MCF 10A (cell line): ENCODE measurements at regions not wholly inside any gene's neighbourhood (a gene's known extent, or its start where the extent isn't known, plus 50 kb on each side); places are given as distances from the start of the nearest gene placed in this dataset.
"Not testable (repeated sequence)": the region's sequence is repeated elsewhere in the genome, so short reads cannot be mapped to it uniquely, and the experiment has no call there.

Experiments used
- BruUV-seq: library from RNA; stranded (reverse); fragments of 400-500 nt; replicated peaks from 2 replicates; lab custom pipeline; 2021; lab: Mats Ljungman, UMichigan
- CTCF ChIA-PET: fragments of 300-600 bp; sonication (Branson Sonifier 250); formaldehyde crosslinking; extraction: SDS; loops from one replicate; lab custom pipeline; 2021; ENCODE audit warnings: antibody characterized with exemption, inconsistent platforms; lab: Yijun Ruan, JAX
- POLR2A ChIA-PET: fragments of 300-600, 350-650 bp; sonication (Branson Sonifier 250); formaldehyde crosslinking; extraction: SDS; loops from one replicate; lab custom pipeline; 2020; ENCODE audit warnings: antibody characterized with exemption, inconsistent platforms; lab: Yijun Ruan, JAX
- DNase-seq: peaks from one replicate; pipeline ENCODE4 v3.0.0-alpha.2; 2018; ENCODE audit not compliant: unreplicated experiment
- H3K27ac Mint-ChIP-seq: one replicate; pipeline ENCODE4 v1.8.0; 2022; ENCODE audit warnings: mild to moderate bottlenecking, low read depth, mixed read lengths; ENCODE audit not compliant: unreplicated experiment
- H3K27me3 Mint-ChIP-seq: one replicate; pipeline ENCODE4 v1.8.0; 2022; ENCODE audit warnings: mixed read lengths; ENCODE audit not compliant: insufficient read depth, unreplicated experiment
- H3K36me3 Mint-ChIP-seq: one replicate; pipeline ENCODE4 v1.8.0; 2022; ENCODE audit warnings: mild to moderate bottlenecking, moderate library complexity, mixed read lengths; ENCODE audit not compliant: insufficient read depth, unreplicated experiment
- H3K4me1 Mint-ChIP-seq: one replicate; pipeline ENCODE4 v1.8.0; 2022; ENCODE audit warnings: mixed read lengths; ENCODE audit not compliant: insufficient read depth, unreplicated experiment
- H3K4me3 Mint-ChIP-seq: one replicate; pipeline ENCODE4 v1.8.0; 2022; ENCODE audit warnings: mild to moderate bottlenecking, moderate library complexity, mixed read lengths; ENCODE audit not compliant: unreplicated experiment
- H3K9me3 Mint-ChIP-seq: one replicate; pipeline ENCODE4 v1.8.0; 2022; ENCODE audit warnings: mixed read lengths; ENCODE audit not compliant: unreplicated experiment
- CTCF ChIP-seq: fragments of 200-600 bp; IDR thresholded peaks from one replicate; pipeline ENCODE4 v1.8.0; 2022; ENCODE audit warnings: antibody characterized with exemption, mild to moderate bottlenecking; ENCODE audit not compliant: unreplicated experiment
- intact Hi-C: fragments of 100-400 bp; cut with micrococcal nuclease; formaldehyde crosslinking; loops from 2 replicates; pipeline ENCODE4 v1.14.1; 2022

- peak; percentile 58 for DNase-seq
- Mint-ChIP-seq H3K36me3 (no peaks in the 10 kb centered on the region), H3K4me3 (no peak overlapping the region), H3K9me3 (peaks cover 6% of the 10 kb centered on the region), H3K27ac (peak overlapping the region; percentile 61), H3K4me1 (peaks cover 8% of the 10 kb centered on the region), H3K27me3 (no peaks in the 10 kb centered on the region)
- CTCF ChIA-PET: no interaction called here
- no TSS peak for BruUV-seq
- POLR2A ChIA-PET: no interaction called here
- no peak for TF ChIP-seq CTCF
- intact Hi-C loops: no loop called here
Observed at GRCh38 chr4:64756016-64756415, 346.8 kb upstream of the TECRL start.

GRCh38 chr4:64747919-64748715 lies 338.9 kb upstream of the TECRL start:
- CTCF ChIA-PET: no interaction called here
- no peak for TF ChIP-seq CTCF
- intact Hi-C loops: no loop called here

GRCh38 chr4:64738240-64738639 lies 329.0 kb upstream of the TECRL start:
- BruUV-seq: no TSS peak
- H3K4me1 Mint-ChIP-seq: no peaks in the 10 kb centered on the region
- intact Hi-C loops: no loop called here
- H3K9me3 Mint-ChIP-seq: no peaks in the 10 kb centered on the region
- H3K36me3 Mint-ChIP-seq: no peaks in the 10 kb centered on the region
- no peak overlapping the region for H3K4me3 Mint-ChIP-seq
- DNase-seq: no peak
- TF ChIP-seq CTCF: no peak
- CTCF ChIA-PET: interaction anchor here (1.3 kb wide), 1 partner anchor 9 kb away, joined by 3 read pairs; no protein-coding TSS in a partner anchor
- POLR2A ChIA-PET: no interaction called here
- H3K27me3 Mint-ChIP-seq: no peaks in the 10 kb centered on the region
- no peak overlapping the region for H3K27ac Mint-ChIP-seq

More at GRCh38 chr4:64747919-64748715, 338.9 kb upstream of the TECRL start:
- POLR2A ChIA-PET: no interaction called here
- Mint-ChIP-seq H3K36me3 (no peaks in the 10 kb centered on the region), H3K27ac (no peak overlapping the region), H3K9me3 (no peaks in the 10 kb centered on the region), H3K4me1 (no peaks in the 10 kb centered on the region), H3K27me3 (no peaks in the 10 kb centered on the region), H3K4me3 (no peak overlapping the region)
- DNase-seq: no peak
- BruUV-seq: no TSS peak

GRCh38 chr4:64737854-64738138 lies 328.5 kb upstream of the TECRL start:
- H3K27me3 Mint-ChIP-seq, H3K27ac Mint-ChIP-seq, BruUV-seq, H3K36me3 Mint-ChIP-seq, POLR2A ChIA-PET, H3K4me1 Mint-ChIP-seq, intact Hi-C loops, DNase-seq, H3K9me3 Mint-ChIP-seq, H3K4me3 Mint-ChIP-seq: not testable (repeated sequence)
- CTCF ChIA-PET: interaction anchor here (1.3 kb wide), 1 partner anchor 9 kb away, joined by 3 read pairs; no protein-coding TSS in a partner anchor
